ENCODE measurements at regions not wholly inside any gene's neighbourhood (a gene's known extent, or its start where the extent isn't known, plus 50 kb on each side); places are given as distances from the start of the nearest gene placed in this dataset.

DNA sequence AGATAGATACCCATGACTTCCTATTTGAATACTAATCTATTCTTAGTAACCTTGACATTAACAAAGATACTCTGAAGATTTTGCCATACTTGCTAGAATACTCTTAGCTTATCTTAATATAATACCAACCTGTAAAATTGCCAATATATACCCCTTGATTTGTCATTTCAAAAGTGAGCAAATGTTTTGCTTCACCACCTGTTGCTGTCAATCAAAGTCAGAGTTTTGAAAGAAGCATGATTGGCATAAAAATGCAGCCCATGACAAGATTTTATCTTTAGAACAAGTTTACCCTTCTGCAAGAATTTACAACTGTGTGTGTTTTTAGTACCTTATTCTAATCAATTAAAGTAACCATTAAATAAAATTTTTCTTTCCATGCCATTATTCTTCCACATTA lies 236.2 kb downstream of the TBX18 start:
- Mint-ChIP-seq H3K9me3 (no peaks in the 10 kb centered on the region), H3K36me3 (ENCODE audit: low read depth) (no peaks in the 10 kb centered on the region), H3K4me1 (no peaks in the 10 kb centered on the region), H3K4me3 (no peak overlapping the region), H3K27ac (no peak overlapping the region), H3K27me3 (no peaks in the 10 kb centered on the region)
- no peak for DNase-seq
- ChIA-PET POLR2A (no interaction called here), CTCF (no interaction called here)

DNA sequence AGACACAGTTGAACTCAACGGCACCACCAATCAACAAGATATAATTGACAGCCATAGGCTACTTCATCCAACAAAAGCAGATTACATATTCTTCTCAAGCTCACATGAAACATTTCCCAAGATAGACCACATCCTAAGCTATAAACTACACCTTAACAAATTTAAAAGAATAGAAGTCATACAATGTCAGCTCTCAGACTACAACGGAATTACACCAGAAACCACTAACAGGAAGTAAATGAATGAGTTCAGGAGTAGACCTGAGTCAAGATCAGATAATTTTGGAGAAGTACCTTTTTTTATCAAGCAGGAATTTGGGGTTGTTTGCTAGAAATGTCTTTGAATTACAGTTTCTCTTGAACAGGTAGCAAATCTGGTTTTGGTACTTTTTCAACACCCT lies 237.8 kb downstream of the TBX18 start:
- Mint-ChIP-seq H3K4me1 (no peaks in the 10 kb centered on the region), H3K27me3 (no peaks in the 10 kb centered on the region), H3K27ac (no peak overlapping the region), H3K4me3 (no peak overlapping the region), H3K9me3 (no peaks in the 10 kb centered on the region), H3K36me3 (ENCODE audit: low read depth) (no peaks in the 10 kb centered on the region)
- DNase-seq: no peak
- POLR2A ChIA-PET: no interaction called here
- CTCF ChIA-PET: no interaction called here

DNA sequence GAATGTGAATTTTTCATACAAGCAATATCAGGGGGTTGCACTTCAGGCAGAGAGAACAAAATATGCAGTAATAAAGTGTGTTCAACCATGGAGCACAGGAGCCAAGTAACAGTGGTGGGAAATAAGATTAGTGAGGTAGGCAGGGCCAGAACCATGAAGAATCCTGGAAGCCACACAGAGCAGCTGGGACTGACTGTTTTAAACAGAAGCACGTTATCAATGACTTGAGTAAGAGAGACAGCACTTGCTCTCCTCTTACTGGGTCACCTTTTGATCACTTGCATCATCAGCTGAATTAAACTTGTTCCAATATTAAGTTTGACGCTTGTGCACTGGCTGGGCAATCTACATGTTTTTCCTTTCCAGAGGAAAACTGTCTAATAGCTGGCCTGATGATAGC lies 238.5 kb downstream of the TBX18 start:
- no peak for DNase-seq
- no peaks in the 10 kb centered on the region for H3K27me3 Mint-ChIP-seq
- ChIA-PET POLR2A (no interaction called here), CTCF (no interaction called here)
- no peaks in the 10 kb centered on the region for H3K36me3 Mint-ChIP-seq (ENCODE audit: low read depth)
- no peak overlapping the region for H3K27ac Mint-ChIP-seq
- H3K4me1 Mint-ChIP-seq: no peaks in the 10 kb centered on the region
- H3K9me3 Mint-ChIP-seq: no peaks in the 10 kb centered on the region
- H3K4me3 Mint-ChIP-seq: no peak overlapping the region

DNA sequence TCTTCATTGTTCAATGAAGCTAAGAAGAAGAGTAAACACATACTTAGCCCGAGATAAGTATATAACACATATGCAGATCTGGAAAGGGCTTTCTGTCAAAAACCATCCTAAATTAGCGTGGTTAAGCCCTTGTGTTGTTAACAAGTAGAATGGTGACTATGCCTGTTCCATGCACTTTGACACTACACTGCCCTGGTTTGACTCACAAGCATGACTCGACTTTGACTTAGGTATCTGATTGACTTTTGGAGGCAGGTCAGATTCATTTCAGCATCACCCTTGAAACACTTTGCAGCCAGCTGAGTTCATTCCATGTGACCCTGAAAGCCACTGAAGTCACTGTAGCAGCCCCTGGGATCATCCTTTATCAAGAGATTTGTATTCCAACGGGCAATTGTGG lies 239.8 kb downstream of the TBX18 start:
- Mint-ChIP-seq H3K9me3 (no peaks in the 10 kb centered on the region), H3K27ac (no peak overlapping the region), H3K27me3 (no peaks in the 10 kb centered on the region), H3K4me1 (no peaks in the 10 kb centered on the region), H3K4me3 (no peak overlapping the region), H3K36me3 (ENCODE audit: low read depth) (no peaks in the 10 kb centered on the region)
- DNase-seq: no peak
- POLR2A ChIA-PET: no interaction called here
- CTCF ChIA-PET: no interaction called here

- POLR2A ChIA-PET: no interaction called here
- no peak overlapping the region for H3K27ac Mint-ChIP-seq
These were observed 242.3 kb downstream of the TBX18 start for GRCh38 chr6:84522135-84522549.

DNA sequence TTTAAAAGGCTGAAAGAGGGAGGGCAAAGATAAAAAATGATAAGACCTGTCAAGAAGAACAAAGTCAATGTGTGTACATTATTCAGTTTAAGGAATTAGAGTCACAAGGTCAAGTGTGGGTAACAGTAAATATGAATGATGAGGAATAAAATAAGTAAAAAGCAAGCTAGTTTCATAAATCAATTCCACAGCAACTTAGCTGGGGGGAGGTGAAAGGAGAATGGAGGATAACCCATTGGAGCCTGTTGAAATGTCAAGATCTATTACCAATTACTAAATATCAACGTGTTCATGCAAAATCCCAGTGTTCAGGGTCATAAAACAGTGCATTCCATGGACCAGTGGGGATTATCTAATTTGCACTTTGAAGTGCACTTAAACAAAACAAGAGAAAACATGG lies 242.9 kb downstream of the TBX18 start:
- Mint-ChIP-seq H3K9me3 (no peaks in the 10 kb centered on the region), H3K27me3 (no peaks in the 10 kb centered on the region), H3K27ac (no peak overlapping the region), H3K4me3 (no peak overlapping the region), H3K36me3 (ENCODE audit: low read depth) (no peaks in the 10 kb centered on the region), H3K4me1 (no peaks in the 10 kb centered on the region)
- ChIA-PET CTCF (no interaction called here), POLR2A (no interaction called here)
- no peak for DNase-seq

More at GRCh38 chr6:84522135-84522549, 242.3 kb downstream of the TBX18 start:
- no peak overlapping the region for H3K4me3 Mint-ChIP-seq
- no peaks in the 10 kb centered on the region for H3K36me3 Mint-ChIP-seq (ENCODE audit: low read depth)
- no peak for DNase-seq
- H3K9me3 Mint-ChIP-seq: no peaks in the 10 kb centered on the region
- H3K4me1 Mint-ChIP-seq: no peaks in the 10 kb centered on the region
- CTCF ChIA-PET: no interaction called here
- no peaks in the 10 kb centered on the region for H3K27me3 Mint-ChIP-seq

GRCh38 chr6:84517741-84518530 lies 246.5 kb downstream of the TBX18 start:
- no peak overlapping the region for H3K27ac Mint-ChIP-seq
- no peak overlapping the region for H3K4me3 Mint-ChIP-seq
- no peaks in the 10 kb centered on the region for H3K9me3 Mint-ChIP-seq
- CTCF ChIA-PET: no interaction called here
- no peaks in the 10 kb centered on the region for H3K36me3 Mint-ChIP-seq (ENCODE audit: low read depth)
- no peaks in the 10 kb centered on the region for H3K4me1 Mint-ChIP-seq
- no peak for DNase-seq
- POLR2A ChIA-PET: no interaction called here
- H3K27me3 Mint-ChIP-seq: no peaks in the 10 kb centered on the region

GRCh38 chr6:84516154-84516553 lies 248.2 kb downstream of the TBX18 start:
- no peak overlapping the region for H3K4me3 Mint-ChIP-seq
- H3K36me3 Mint-ChIP-seq (ENCODE audit: low read depth): no peaks in the 10 kb centered on the region
- no peaks in the 10 kb centered on the region for H3K27me3 Mint-ChIP-seq
- no peak overlapping the region for H3K27ac Mint-ChIP-seq
- H3K9me3 Mint-ChIP-seq: no peaks in the 10 kb centered on the region
- no peaks in the 10 kb centered on the region for H3K4me1 Mint-ChIP-seq
- no peak for DNase-seq
- POLR2A ChIA-PET: no interaction called here
- CTCF ChIA-PET: no interaction called here

DNA sequence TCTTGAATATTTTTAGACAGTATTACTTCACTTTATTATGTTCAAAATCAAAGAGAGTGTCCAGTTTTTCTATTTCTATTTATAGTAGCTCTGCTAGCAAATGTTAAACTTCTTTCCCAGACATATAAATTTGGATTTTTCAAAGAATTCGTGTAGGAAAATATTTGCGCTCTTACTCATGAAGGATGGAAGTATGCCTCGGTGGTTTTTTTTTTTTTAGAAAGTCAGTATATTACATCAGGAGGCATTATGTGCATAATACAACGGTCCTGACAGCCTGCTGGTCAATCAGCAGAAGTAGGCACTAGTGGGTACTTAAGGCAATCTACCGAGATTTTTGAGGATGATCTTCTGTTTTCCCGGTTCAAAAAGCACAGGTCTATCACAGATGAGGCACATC lies 249.3 kb downstream of the TBX18 start:
- H3K9me3 Mint-ChIP-seq: no peaks in the 10 kb centered on the region
- H3K27me3 Mint-ChIP-seq: no peaks in the 10 kb centered on the region
- H3K27ac Mint-ChIP-seq: no peak overlapping the region
- no peaks in the 10 kb centered on the region for H3K4me1 Mint-ChIP-seq
- ChIA-PET POLR2A (no interaction called here), CTCF (no interaction called here)
- no peaks in the 10 kb centered on the region for H3K36me3 Mint-ChIP-seq (ENCODE audit: low read depth)
- no peak overlapping the region for H3K4me3 Mint-ChIP-seq
- no peak for DNase-seq

DNA sequence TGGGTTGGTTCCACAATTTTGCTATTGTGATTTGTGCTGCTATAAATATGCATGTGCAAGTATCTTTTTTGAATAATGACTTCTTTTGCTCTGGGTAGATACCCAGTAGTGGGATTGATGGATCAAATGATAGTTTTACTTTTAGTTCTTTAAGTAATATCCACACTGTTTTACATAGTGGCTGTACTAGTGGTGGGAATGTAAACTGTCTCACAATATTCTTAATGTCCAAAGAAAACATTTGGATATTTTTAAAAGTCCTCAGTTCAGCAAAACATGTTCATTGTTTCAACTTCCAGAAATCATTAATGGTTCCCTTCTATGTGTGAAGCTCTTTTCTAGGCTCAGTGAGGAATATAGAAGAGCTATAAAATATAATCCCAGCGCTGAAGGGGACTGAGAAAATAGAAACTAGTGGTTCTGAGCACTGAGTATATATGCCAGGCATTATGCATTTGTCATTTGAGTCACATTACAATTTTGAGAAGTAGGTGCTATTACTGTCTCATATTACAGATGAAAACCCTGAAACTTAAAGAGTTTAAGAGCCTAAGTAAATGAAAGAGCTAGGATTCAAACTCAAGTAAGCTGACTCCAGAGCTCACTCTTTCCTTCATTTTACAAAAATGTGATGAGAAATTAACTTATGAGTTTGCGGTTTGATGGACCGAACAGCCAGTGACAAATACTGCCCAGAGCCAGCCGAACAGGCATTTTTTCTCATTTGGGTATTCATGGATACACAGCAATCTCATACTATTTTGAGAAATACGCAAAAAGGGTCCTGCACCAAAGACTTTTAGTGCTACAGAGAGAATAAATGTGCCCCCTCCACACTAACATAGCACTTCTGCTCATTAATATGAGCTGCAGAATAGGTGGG lies 250.1 kb downstream of the TBX18 start:
- Mint-ChIP-seq H3K4me3 (no peak overlapping the region), H3K9me3 (no peaks in the 10 kb centered on the region), H3K36me3 (ENCODE audit: low read depth) (no peaks in the 10 kb centered on the region), H3K4me1 (no peaks in the 10 kb centered on the region), H3K27ac (no peak overlapping the region), H3K27me3 (no peaks in the 10 kb centered on the region)
- ChIA-PET CTCF (no interaction called here), POLR2A (no interaction called here)
- no peak for DNase-seq

- CTCF ChIA-PET: no interaction called here
- H3K27me3 Mint-ChIP-seq: no peaks in the 10 kb centered on the region
- POLR2A ChIA-PET: no interaction called here
- H3K4me3 Mint-ChIP-seq: no peak overlapping the region
- H3K9me3 Mint-ChIP-seq: no peaks in the 10 kb centered on the region
- no peaks in the 10 kb centered on the region for H3K4me1 Mint-ChIP-seq
- no peak for DNase-seq
- H3K36me3 Mint-ChIP-seq (ENCODE audit: low read depth): no peaks in the 10 kb centered on the region
- no peak overlapping the region for H3K27ac Mint-ChIP-seq
These were observed 252.0 kb downstream of the TBX18 start for GRCh38 chr6:84512391-84512790.

- POLR2A ChIA-PET: no interaction called here
- CTCF ChIA-PET: no interaction called here
- no peaks in the 10 kb centered on the region for H3K27me3 Mint-ChIP-seq
- no peak for DNase-seq
- no peaks in the 10 kb centered on the region for H3K36me3 Mint-ChIP-seq (ENCODE audit: low read depth)
- no peaks in the 10 kb centered on the region for H3K9me3 Mint-ChIP-seq
- no peaks in the 10 kb centered on the region for H3K4me1 Mint-ChIP-seq
- no peak overlapping the region for H3K4me3 Mint-ChIP-seq
- H3K27ac Mint-ChIP-seq: no peak overlapping the region
These were observed 252.5 kb downstream of the TBX18 start for GRCh38 chr6:84511929-84512328.

- ChIA-PET CTCF (no interaction called here), POLR2A (no interaction called here)
- Mint-ChIP-seq H3K27ac (no peak overlapping the region), H3K36me3 (ENCODE audit: low read depth) (no peaks in the 10 kb centered on the region), H3K4me3 (no peak overlapping the region), H3K27me3 (no peaks in the 10 kb centered on the region), H3K9me3 (no peaks in the 10 kb centered on the region), H3K4me1 (no peaks in the 10 kb centered on the region)
- no peak for DNase-seq
These were observed 255.4 kb downstream of the TBX18 start for GRCh38 chr6:84508981-84509380.

- no peak overlapping the region for H3K4me3 Mint-ChIP-seq
- H3K36me3 Mint-ChIP-seq (ENCODE audit: low read depth): no peaks in the 10 kb centered on the region
- ChIA-PET POLR2A (no interaction called here), CTCF (no interaction called here)
- H3K9me3 Mint-ChIP-seq: no peaks in the 10 kb centered on the region
- DNase-seq: no peak
- no peak overlapping the region for H3K27ac Mint-ChIP-seq
- H3K27me3 Mint-ChIP-seq: no peaks in the 10 kb centered on the region
- H3K4me1 Mint-ChIP-seq: no peaks in the 10 kb centered on the region
These were observed 256.1 kb downstream of the TBX18 start for GRCh38 chr6:84508334-84508733.
